ENCODE measurements at regions not wholly inside any gene's neighbourhood (a gene's known extent, or its start where the extent isn't known, plus 50 kb on each side); places are given as distances from the start of the nearest gene placed in this dataset.

DNA sequence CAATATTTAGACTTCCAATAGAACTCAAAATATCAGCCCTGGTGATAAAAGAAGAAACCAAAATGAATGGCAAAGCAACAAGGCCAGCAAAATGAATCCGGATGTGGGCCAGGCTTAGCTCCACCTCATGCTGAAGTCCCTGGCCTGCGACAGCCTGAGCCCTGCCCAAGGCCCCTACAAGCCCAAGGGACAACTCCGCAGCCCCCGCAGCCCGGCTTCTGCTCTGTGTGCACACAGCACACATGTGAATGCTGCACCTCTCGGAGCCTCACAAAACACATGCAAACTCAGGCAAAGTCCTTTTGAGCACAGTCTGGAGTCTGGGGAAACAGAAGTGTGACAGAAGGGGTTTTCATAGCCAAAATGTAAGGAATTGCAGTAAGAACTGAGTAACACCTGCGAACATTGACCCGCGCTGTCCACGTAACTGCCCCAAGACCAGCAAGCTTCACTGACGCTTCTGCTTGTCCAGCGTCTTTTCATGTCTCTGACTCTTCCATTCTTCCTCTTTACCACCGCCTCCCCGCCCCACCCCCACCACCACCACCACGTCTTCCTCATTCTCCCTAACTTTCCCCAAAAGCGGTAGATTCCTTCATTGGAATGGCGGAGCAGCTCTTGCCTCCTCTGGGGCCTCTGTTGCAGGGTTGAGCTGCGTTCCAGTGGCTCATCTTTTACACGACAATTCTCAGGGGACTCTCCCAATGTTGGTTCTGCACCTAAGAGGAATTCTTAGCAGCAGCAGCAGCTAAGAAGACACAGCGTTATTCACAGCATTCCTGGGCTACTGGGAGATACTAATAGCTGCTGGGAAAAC lies 136.4 kb upstream of the COPS8 start:
- no peak for DNase-seq (ENCODE audit: low spot score)
- no peaks in the 10 kb centered on the region for H4K20me1 ChIP-seq (ENCODE audit: insufficient read depth, poor library complexity, severe bottlenecking)
- no peak for TF ChIP-seq EZH2 (IDR thresholded peaks at IDR 0.05; ENCODE audit: borderline replicate concordance)
- TF ChIP-seq, protein P1, sequence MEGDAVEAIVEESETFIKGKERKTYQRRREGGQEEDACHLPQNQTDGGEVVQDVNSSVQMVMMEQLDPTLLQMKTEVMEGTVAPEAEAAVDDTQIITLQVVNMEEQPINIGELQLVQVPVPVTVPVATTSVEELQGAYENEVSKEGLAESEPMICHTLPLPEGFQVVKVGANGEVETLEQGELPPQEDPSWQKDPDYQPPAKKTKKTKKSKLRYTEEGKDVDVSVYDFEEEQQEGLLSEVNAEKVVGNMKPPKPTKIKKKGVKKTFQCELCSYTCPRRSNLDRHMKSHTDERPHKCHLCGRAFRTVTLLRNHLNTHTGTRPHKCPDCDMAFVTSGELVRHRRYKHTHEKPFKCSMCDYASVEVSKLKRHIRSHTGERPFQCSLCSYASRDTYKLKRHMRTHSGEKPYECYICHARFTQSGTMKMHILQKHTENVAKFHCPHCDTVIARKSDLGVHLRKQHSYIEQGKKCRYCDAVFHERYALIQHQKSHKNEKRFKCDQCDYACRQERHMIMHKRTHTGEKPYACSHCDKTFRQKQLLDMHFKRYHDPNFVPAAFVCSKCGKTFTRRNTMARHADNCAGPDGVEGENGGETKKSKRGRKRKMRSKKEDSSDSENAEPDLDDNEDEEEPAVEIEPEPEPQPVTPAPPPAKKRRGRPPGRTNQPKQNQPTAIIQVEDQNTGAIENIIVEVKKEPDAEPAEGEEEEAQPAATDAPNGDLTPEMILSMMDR (IDR thresholded peaks at IDR 0.05; ENCODE audit: poor library complexity): no peak
- no peak for TF ChIP-seq EZH2phosphoT487 (IDR thresholded peaks at IDR 0.05; ENCODE audit: low read depth, severe bottlenecking, unreplicated experiment)
- H3K4me3 ChIP-seq: no peak overlapping the region
- H3K27ac ChIP-seq: no peak overlapping the region
- no peaks in the 10 kb centered on the region for H3K9me2 ChIP-seq (replicated peaks; ENCODE audit: insufficient read depth)
- H3K9me3 ChIP-seq (ENCODE audit: low read depth): no peaks in the 10 kb centered on the region
- no peaks in the 10 kb centered on the region for H3K27me3 ChIP-seq
- no peak overlapping the region for H3K4me2 ChIP-seq
- H3K36me3 ChIP-seq (replicated peaks; ENCODE audit: insufficient read depth, low read depth): no peaks in the 10 kb centered on the region
- H3K4me1 ChIP-seq (ENCODE audit: insufficient read depth): no peaks in the 10 kb centered on the region
- H3K79me2 ChIP-seq: no peaks in the 10 kb centered on the region
- 82% methylated on average over 18 of the region's 20 CpGs for WGBS (ENCODE audit: low lambda C conversion rate, missing lambda C conversion rate)
- H2AFZ ChIP-seq: no peak overlapping the region

GRCh38 chr2:236951830-236952475 lies 133.7 kb upstream of the COPS8 start:
- no peaks in the 10 kb centered on the region for H4K20me1 ChIP-seq (ENCODE audit: insufficient read depth, poor library complexity, severe bottlenecking)
- no peaks in the 10 kb centered on the region for H3K9me2 ChIP-seq (replicated peaks; ENCODE audit: insufficient read depth)
- H2AFZ ChIP-seq: no peak overlapping the region
- no peak for TF ChIP-seq EZH2phosphoT487 (IDR thresholded peaks at IDR 0.05; ENCODE audit: low read depth, severe bottlenecking, unreplicated experiment)
- H3K4me3 ChIP-seq: no peak overlapping the region
- H3K36me3 ChIP-seq (replicated peaks; ENCODE audit: insufficient read depth, low read depth): no peaks in the 10 kb centered on the region
- H3K79me2 ChIP-seq: no peaks in the 10 kb centered on the region
- no peaks in the 10 kb centered on the region for H3K27me3 ChIP-seq
- DNase-seq (ENCODE audit: low spot score): no peak
- H3K27ac ChIP-seq: no peak overlapping the region
- H3K4me2 ChIP-seq: no peak overlapping the region
- H3K9me3 ChIP-seq (ENCODE audit: low read depth): no peaks in the 10 kb centered on the region
- peaks cover 15% of the 10 kb centered on the region for H3K4me1 ChIP-seq (ENCODE audit: insufficient read depth)
- 97% methylated on average over 3 of the region's 3 CpGs for WGBS (ENCODE audit: low lambda C conversion rate, missing lambda C conversion rate)

GRCh38 chr2:236954641-236955040 lies 131.0 kb upstream of the COPS8 start:
- Histone ChIP-seq H3K9me3 (ENCODE audit: low read depth) (no peaks in the 10 kb centered on the region), H3K27ac (no peak overlapping the region), H4K20me1 (ENCODE audit: insufficient read depth, poor library complexity, severe bottlenecking) (no peaks in the 10 kb centered on the region), H3K27me3 (no peaks in the 10 kb centered on the region), H2AFZ (no peak overlapping the region), H3K4me3 (no peak overlapping the region), H3K4me1 (ENCODE audit: insufficient read depth) (peaks cover 15% of the 10 kb centered on the region), H3K4me2 (no peak overlapping the region), H3K9me2 (replicated peaks; ENCODE audit: insufficient read depth) (no peaks in the 10 kb centered on the region), H3K36me3 (replicated peaks; ENCODE audit: insufficient read depth, low read depth) (no peaks in the 10 kb centered on the region), H3K79me2 (no peaks in the 10 kb centered on the region)
- no peak for TF ChIP-seq EZH2phosphoT487 (IDR thresholded peaks at IDR 0.05; ENCODE audit: low read depth, severe bottlenecking, unreplicated experiment)
- TF ChIP-seq, protein P1 (IDR thresholded peaks at IDR 0.05; ENCODE audit: poor library complexity): no peak
- TF ChIP-seq EZH2 (IDR thresholded peaks at IDR 0.05; ENCODE audit: borderline replicate concordance): no peak
- 96% methylated on average over 3 of the region's 3 CpGs for WGBS (ENCODE audit: low lambda C conversion rate, missing lambda C conversion rate)
- no peak for DNase-seq (ENCODE audit: low spot score)

GRCh38 chr2:236955521-236956030 lies 130.1 kb upstream of the COPS8 start:
- Histone ChIP-seq H3K4me2 (no peak overlapping the region), H3K36me3 (replicated peaks; ENCODE audit: insufficient read depth, low read depth) (no peaks in the 10 kb centered on the region), H3K4me1 (ENCODE audit: insufficient read depth) (peaks cover 15% of the 10 kb centered on the region), H3K79me2 (no peaks in the 10 kb centered on the region), H3K9me3 (ENCODE audit: low read depth) (no peaks in the 10 kb centered on the region), H3K27me3 (no peaks in the 10 kb centered on the region), H4K20me1 (ENCODE audit: insufficient read depth, poor library complexity, severe bottlenecking) (no peaks in the 10 kb centered on the region), H2AFZ (no peak overlapping the region), H3K9me2 (replicated peaks; ENCODE audit: insufficient read depth) (no peaks in the 10 kb centered on the region), H3K4me3 (no peak overlapping the region), H3K27ac (peak overlapping the region; percentile 64)
- TF ChIP-seq EZH2phosphoT487 (IDR thresholded peaks at IDR 0.05; ENCODE audit: low read depth, severe bottlenecking, unreplicated experiment) (no peak), EZH2 (IDR thresholded peaks at IDR 0.05; ENCODE audit: borderline replicate concordance) (no peak)
- TF ChIP-seq, protein P1 (IDR thresholded peaks at IDR 0.05; ENCODE audit: poor library complexity): no peak
- DNase-seq (ENCODE audit: low spot score): peak; percentile 58
- 22% methylated on average over 6 of the region's 6 CpGs for WGBS (ENCODE audit: low lambda C conversion rate, missing lambda C conversion rate)
